BJ (cell line): ENCODE measurements at regions not wholly inside any gene's neighbourhood (a gene's known extent, or its start where the extent isn't known, plus 50 kb on each side); places are given as distances from the start of the nearest gene placed in this dataset.
A peak's percentile ranks its signal among the peaks of the same experiment; 100 is the strongest.

Experiments used
- CTCF ChIA-PET: fragments of 350-600 bp; formaldehyde crosslinking; extraction: SDS; loops from one replicate; lab custom pipeline; 2021; ENCODE audit warnings: antibody characterized with exemption, inconsistent platforms; lab: Yijun Ruan, JAX
- POLR2A ChIA-PET: fragments of 300-600 bp; sonication (Branson Sonifier 250); formaldehyde crosslinking; extraction: SDS; loops from one replicate; lab custom pipeline; 2021; ENCODE audit warnings: antibody characterized with exemption; lab: Charles Lee
- DNase-seq: peaks from one replicate; pipeline ENCODE4 v3.0.0-alpha.2; 2011; ENCODE audit warnings: low read depth
- H3K27me3 ChIP-seq: 2 replicates; pipeline ENCODE4 v1.6.0; 2011; ENCODE audit warnings: low read length; ENCODE audit not compliant: control insufficient read depth, insufficient read depth
- H3K36me3 ChIP-seq: 2 replicates; pipeline ENCODE4 v1.5.1; 2011; ENCODE audit warnings: low read length; ENCODE audit not compliant: control insufficient read depth, insufficient read depth
- H3K4me3 ChIP-seq: 2 replicates; pipeline ENCODE4 v1.5.1; 2011; ENCODE audit warnings: low read depth, mild to moderate bottlenecking, control low read depth, low read length
- CTCF ChIP-seq: IDR thresholded peaks from 2 replicates; pipeline ENCODE4 v1.5.1; 2011; ENCODE audit warnings: low read depth, mild to moderate bottlenecking, control low read depth, inconsistent platforms, low read length, moderate library complexity; ENCODE audit not compliant: insufficient read depth

- Histone ChIP-seq H3K36me3 (no peaks in the 10 kb centered on the region), H3K27me3 (no peaks in the 10 kb centered on the region), H3K4me3 (no peak overlapping the region)
- no peak for DNase-seq
- POLR2A ChIA-PET: no interaction called here
- CTCF ChIA-PET: no interaction called here
- no peak for TF ChIP-seq CTCF
These were observed 451.5 kb downstream of the FBXO15 start for GRCh38 chr18:73696171-73696570.

DNA sequence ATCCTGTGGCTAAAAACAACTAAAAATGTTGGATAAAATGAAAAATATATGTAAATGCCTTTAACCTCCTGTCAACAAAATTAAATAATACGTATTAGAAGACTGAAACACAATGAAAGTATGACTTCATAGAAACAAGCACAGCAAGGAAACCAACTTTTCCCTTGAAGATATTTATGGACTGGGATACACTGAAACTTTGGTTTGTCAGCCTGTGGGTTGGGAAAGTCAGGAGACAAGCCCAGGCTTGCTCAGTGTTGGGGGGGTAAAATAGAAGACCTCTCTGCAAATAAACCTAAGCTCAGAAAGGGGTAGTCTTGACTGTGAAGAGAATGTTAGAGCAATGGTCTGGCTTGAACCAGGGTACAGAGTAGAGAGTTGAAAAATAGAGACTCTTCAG is 454.5 kb downstream of the FBXO15 start:
- POLR2A ChIA-PET: no interaction called here
- CTCF ChIA-PET: no interaction called here

GRCh38 chr18:73691624-73692023 is 456.0 kb downstream of the FBXO15 start:
- Histone ChIP-seq H3K27me3 (no peaks in the 10 kb centered on the region), H3K36me3 (no peaks in the 10 kb centered on the region), H3K4me3 (no peak overlapping the region)
- ChIA-PET POLR2A (no interaction called here), CTCF (no interaction called here)
- no peak for DNase-seq
- TF ChIP-seq CTCF: no peak

More for the DNA sequence above, 454.5 kb downstream of the FBXO15 start:
- H3K27me3 ChIP-seq: no peaks in the 10 kb centered on the region
- H3K36me3 ChIP-seq: no peaks in the 10 kb centered on the region
- TF ChIP-seq CTCF: no peak
- H3K4me3 ChIP-seq: no peak overlapping the region
- DNase-seq: no peak

DNA sequence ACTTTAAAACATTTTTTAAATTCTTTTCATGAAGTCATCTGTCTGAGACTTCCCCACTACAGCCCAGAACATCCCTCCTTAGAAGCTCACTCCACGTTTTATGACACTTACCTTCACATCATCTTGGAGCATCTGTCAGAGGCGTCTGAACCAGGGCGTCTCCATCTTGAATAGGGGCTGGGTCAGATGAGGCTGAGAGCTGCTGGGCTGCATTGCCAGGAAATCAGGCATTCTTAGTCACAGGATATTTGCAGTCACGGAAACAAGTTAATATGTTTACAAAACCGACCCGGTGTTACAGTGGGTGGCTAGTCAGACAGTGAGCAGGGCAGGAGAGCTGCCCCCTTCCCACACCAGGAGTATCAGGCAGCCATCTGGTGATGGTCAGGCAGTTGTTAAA is 456.5 kb downstream of the FBXO15 start:
- POLR2A ChIA-PET: no interaction called here
- no peak overlapping the region for H3K4me3 ChIP-seq
- H3K27me3 ChIP-seq: no peaks in the 10 kb centered on the region
- TF ChIP-seq CTCF: no peak
- DNase-seq: peak; percentile 82
- H3K36me3 ChIP-seq: no peaks in the 10 kb centered on the region
- CTCF ChIA-PET: interaction anchor here (1.5 kb wide), 1 partner anchor 39 kb away, joined by 3 read pairs; no protein-coding TSS in a partner anchor

DNA sequence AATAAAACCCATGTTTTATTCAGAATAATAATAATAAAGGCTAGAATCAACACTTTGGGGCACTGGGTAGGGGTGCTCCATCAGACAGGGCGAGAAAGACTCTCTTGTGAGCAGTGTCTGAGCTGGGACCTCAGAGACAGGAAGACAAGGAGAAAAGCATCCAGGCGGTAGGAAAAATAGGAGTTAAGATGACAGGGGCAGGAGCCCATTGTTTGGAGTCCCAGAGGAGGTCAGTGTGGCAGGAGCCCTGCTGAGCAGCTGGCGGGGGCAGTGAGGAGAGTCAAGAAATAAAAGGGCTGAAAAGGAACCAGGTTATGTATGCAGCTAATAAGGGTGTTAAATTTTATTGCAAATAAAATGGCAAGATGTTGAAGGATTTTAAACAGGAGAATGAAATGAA is 457.4 kb downstream of the FBXO15 start:
- CTCF ChIA-PET: interaction anchor here (0.6 to 2.5 kb wide), 5 partner anchors 38 to 318 kb away, joined by 3 to 9 read pairs (median 3); no protein-coding TSS in a partner anchor
- no peak for TF ChIP-seq CTCF
- Histone ChIP-seq H3K27me3 (no peaks in the 10 kb centered on the region), H3K4me3 (no peak overlapping the region), H3K36me3 (no peaks in the 10 kb centered on the region)
- DNase-seq: no peak
- POLR2A ChIA-PET: no interaction called here
